ENCODE measurements at regions not wholly inside any gene's neighbourhood (a gene's known extent, or its start where the extent isn't known, plus 50 kb on each side); places are given as distances from the start of the nearest gene placed in this dataset.
"Not testable (repeated sequence)": the region's sequence is repeated elsewhere in the genome, so short reads cannot be mapped to it uniquely, and the experiment has no call there.

DNA sequence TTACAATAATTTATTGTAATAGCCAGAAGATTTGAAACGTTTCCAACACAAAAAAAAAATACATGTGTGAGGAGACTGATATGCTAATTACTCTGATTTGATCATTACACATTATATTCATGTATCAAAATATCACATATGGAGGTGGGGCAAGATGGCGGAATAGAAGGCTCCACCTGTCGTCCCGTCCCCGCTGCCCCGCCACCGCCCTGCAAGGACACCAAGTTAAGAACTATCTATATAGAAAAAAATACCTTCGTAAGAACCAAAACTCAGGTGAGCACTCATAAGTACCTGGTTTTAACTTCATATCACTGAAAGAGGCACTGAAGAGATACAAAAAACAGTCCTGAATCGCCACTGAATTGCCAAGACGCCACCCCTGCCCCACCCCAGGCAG lies 60.9 kb upstream of the SCRG1 start:
- TF ChIP-seq, protein P1, sequence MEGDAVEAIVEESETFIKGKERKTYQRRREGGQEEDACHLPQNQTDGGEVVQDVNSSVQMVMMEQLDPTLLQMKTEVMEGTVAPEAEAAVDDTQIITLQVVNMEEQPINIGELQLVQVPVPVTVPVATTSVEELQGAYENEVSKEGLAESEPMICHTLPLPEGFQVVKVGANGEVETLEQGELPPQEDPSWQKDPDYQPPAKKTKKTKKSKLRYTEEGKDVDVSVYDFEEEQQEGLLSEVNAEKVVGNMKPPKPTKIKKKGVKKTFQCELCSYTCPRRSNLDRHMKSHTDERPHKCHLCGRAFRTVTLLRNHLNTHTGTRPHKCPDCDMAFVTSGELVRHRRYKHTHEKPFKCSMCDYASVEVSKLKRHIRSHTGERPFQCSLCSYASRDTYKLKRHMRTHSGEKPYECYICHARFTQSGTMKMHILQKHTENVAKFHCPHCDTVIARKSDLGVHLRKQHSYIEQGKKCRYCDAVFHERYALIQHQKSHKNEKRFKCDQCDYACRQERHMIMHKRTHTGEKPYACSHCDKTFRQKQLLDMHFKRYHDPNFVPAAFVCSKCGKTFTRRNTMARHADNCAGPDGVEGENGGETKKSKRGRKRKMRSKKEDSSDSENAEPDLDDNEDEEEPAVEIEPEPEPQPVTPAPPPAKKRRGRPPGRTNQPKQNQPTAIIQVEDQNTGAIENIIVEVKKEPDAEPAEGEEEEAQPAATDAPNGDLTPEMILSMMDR (IDR thresholded peaks at IDR 0.05), result no peak
- DNase-seq (ENCODE audit: low spot score) (no peak), ATAC-seq (ENCODE audit: low FRiP score) (no peak)

DNA sequence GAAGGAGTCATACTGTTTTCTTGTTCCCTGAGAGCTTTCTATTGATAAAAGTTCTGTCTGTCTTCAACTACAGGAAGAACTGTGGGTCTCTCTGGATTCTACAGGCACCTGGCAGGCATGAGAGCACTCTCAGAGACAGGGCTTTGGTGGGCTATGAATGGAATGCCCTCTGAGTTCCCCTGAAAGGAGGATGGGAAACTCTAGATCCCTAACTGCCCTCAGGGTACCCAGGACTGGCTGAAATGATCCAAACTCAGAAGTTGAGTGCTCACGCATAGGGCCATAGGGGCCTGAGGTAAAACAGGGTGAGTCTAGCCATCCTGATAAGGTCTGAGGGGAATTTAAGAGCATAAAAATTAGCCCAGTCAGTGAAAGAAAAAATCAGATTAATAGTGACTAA lies 59.0 kb upstream of the SCRG1 start:
- no peak for ATAC-seq (ENCODE audit: low FRiP score)

DNA sequence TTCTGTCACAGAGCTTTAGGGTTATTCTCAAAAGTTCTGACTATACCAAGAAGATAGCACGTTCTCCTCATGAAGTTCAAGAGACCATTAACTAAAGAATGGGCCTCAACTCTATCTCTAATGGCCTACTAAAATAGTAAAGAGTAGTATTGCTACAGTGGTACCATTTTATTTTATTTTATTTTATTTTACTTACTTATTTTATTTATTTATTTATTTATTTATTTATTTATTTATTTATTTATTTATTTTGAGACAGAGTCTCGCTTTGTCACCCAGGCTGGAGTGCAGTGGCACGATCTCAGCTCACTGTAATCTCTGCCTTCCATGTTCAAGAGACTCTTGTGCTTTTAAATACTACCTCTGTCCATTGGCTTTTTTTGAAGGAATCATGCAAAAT lies 52.5 kb upstream of the SCRG1 start:
- not testable (repeated sequence) for DNase-seq (ENCODE audit: low spot score); ATAC-seq (ENCODE audit: low FRiP score)

More for the DNA sequence above, 59.0 kb upstream of the SCRG1 start:
- TF ChIP-seq, protein P1 (IDR thresholded peaks at IDR 0.05), result no peak
- no peak for DNase-seq (ENCODE audit: low spot score)

DNA sequence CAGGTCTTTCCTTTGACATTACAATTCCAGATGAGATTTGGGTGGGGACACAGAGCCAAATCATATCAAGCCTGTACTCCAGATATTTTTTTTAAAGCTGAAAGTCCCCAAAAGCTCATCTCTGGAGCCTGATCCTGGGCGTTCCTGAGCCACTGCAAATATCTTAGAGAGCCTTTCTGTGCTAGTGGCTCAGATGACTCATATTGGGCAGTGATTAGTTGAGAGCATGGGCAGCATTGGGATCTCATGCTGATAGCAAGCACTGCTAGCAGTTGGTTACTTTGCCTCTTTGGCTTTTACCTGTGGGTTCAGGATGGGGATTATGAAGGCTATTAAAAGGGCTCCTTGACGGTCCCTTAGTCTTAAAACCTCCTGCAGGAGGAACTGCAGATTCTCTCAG lies 51.4 kb upstream of the SCRG1 start:
- TF ChIP-seq, protein P1 (IDR thresholded peaks at IDR 0.05), result no peak
- ATAC-seq (ENCODE audit: low FRiP score), result no peak
- DNase-seq (ENCODE audit: low spot score), result no peak

DNA sequence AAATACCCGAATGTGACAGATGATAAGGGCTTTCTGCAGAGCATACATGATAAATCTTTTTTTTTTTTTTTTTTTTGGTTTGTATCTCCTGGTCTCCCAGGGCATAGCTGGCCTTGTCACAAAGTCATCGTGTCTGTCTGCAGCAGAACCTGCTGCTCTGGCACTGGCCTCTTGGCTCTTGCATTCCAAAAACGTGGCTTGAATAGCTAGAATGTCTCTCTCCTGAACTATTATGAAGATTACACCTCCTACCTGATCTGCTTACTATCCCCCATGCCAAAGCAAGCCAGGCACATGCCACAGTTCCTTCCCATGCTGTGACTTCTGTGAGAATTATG lies 50.4 kb upstream of the SCRG1 start:
- TF ChIP-seq, protein P1 (IDR thresholded peaks at IDR 0.05), result no peak
- ATAC-seq (ENCODE audit: low FRiP score), result no peak
- no peak for DNase-seq (ENCODE audit: low spot score)

DNA sequence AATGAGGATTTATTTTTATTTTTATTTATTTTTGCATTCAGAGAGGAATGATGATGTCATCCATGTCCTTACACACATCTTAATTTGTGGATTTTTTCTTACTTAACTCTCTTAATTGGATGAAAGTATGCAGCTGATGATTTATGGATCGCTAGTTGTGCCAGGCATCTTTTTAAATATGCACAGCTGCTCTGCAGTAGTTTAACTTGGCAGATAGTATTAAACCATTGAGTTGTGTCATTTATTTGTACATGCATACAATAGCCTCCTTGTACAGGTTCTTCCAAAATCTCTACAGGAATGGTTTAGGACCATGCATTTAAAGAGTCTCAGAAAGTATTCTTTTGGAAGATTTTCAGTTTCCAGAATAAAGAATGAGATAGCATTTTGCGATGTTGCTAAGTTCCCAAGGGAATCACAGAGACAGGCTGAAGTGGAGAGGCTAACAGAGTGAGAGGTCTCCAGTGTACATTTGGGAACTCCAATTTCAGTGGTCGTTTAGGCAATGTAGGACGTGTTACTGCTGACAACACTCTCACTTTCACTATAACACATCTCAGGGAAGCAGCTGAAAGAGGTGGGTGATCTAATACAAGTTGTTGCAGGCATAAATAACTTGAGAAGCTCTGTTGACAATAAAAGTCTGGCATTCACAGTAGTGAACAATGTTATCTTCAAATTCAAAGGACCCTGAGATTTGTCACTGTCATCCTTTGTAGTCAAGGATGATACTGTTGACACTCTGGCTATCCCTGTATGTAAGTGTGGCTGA lies 49.9 kb upstream of the SCRG1 start:
- DNase-seq (ENCODE audit: low spot score) (no peak), ATAC-seq (ENCODE audit: low FRiP score) (no peak)
- TF ChIP-seq, protein P1 (IDR thresholded peaks at IDR 0.05), result no peak

Measured in omental fat pad (tissue), 3 donors.